ENCODE measurements at regions not wholly inside any gene's neighbourhood (a gene's known extent, or its start where the extent isn't known, plus 50 kb on each side); places are given as distances from the start of the nearest gene placed in this dataset.
"Not testable (repeated sequence)": the region's sequence is repeated elsewhere in the genome, so short reads cannot be mapped to it uniquely, and the experiment has no call there.

GRCh38 chr4:91729851-91730250 is 573.9 kb upstream of the GRID2 start:
- DNase-seq: no peak
- no peaks in the 10 kb centered on the region for H3K27me3 Mint-ChIP-seq (ENCODE audit: unreplicated experiment)
- no peak overlapping the region for H3K4me3 Mint-ChIP-seq (ENCODE audit: low read depth, unreplicated experiment)
- CTCF ChIA-PET: no interaction called here
- no peaks in the 10 kb centered on the region for H3K9me3 Mint-ChIP-seq (ENCODE audit: low read depth, unreplicated experiment)
- TF ChIP-seq CTCF (IDR thresholded peaks at IDR 0.05; ENCODE audit: unreplicated experiment): no peak
- intact Hi-C loops (cut with micrococcal nuclease; ENCODE audit: unreplicated experiment): loop anchor here (10.0 kb wide), 2 partner anchors 315 to 575 kb away; partner anchors contain the start of gene GRID2
- no peaks in the 10 kb centered on the region for H3K4me1 Mint-ChIP-seq (ENCODE audit: low read depth, unreplicated experiment)
- BruUV-seq (replicated peaks): no TSS peak
- no peak overlapping the region for H3K27ac Mint-ChIP-seq (ENCODE audit: unreplicated experiment)
- no peaks in the 10 kb centered on the region for H3K36me3 Mint-ChIP-seq (ENCODE audit: insufficient read depth, unreplicated experiment)

- BruUV-seq (replicated peaks): no TSS peak
- TF ChIP-seq CTCF (IDR thresholded peaks at IDR 0.05; ENCODE audit: unreplicated experiment): no peak
- Mint-ChIP-seq H3K4me3 (ENCODE audit: low read depth, unreplicated experiment) (no peak overlapping the region), H3K27me3 (ENCODE audit: unreplicated experiment) (no peaks in the 10 kb centered on the region), H3K9me3 (ENCODE audit: low read depth, unreplicated experiment) (no peaks in the 10 kb centered on the region), H3K4me1 (ENCODE audit: low read depth, unreplicated experiment) (no peaks in the 10 kb centered on the region), H3K36me3 (ENCODE audit: insufficient read depth, unreplicated experiment) (no peaks in the 10 kb centered on the region), H3K27ac (ENCODE audit: unreplicated experiment) (no peak overlapping the region)
- CTCF ChIA-PET: no interaction called here
- DNase-seq: no peak
- intact Hi-C loops (cut with micrococcal nuclease; ENCODE audit: unreplicated experiment): loop anchor here (10.0 kb wide), 2 partner anchors 310 to 570 kb away; partner anchors contain the start of gene GRID2
Measured at GRCh38 chr4:91734682-91735081, 569.1 kb upstream of the GRID2 start.

- CTCF ChIA-PET; H3K4me1 Mint-ChIP-seq (ENCODE audit: low read depth, unreplicated experiment); H3K36me3 Mint-ChIP-seq (ENCODE audit: insufficient read depth, unreplicated experiment); H3K9me3 Mint-ChIP-seq (ENCODE audit: low read depth, unreplicated experiment); BruUV-seq (replicated peaks); H3K27ac Mint-ChIP-seq (ENCODE audit: unreplicated experiment); H3K27me3 Mint-ChIP-seq (ENCODE audit: unreplicated experiment); DNase-seq; H3K4me3 Mint-ChIP-seq (ENCODE audit: low read depth, unreplicated experiment): not testable (repeated sequence)
- intact Hi-C loops (cut with micrococcal nuclease; ENCODE audit: unreplicated experiment): loop anchor here (10.0 kb wide), 2 partner anchors 306 to 566 kb away; partner anchors contain the start of gene GRID2
Measured at GRCh38 chr4:91738831-91739230, 564.9 kb upstream of the GRID2 start.

- H3K27me3 Mint-ChIP-seq (ENCODE audit: unreplicated experiment): no peaks in the 10 kb centered on the region
- intact Hi-C loops (cut with micrococcal nuclease; ENCODE audit: unreplicated experiment): no loop called here
- H3K36me3 Mint-ChIP-seq (ENCODE audit: insufficient read depth, unreplicated experiment): no peaks in the 10 kb centered on the region
- H3K27ac Mint-ChIP-seq (ENCODE audit: unreplicated experiment): no peak overlapping the region
- H3K4me1 Mint-ChIP-seq (ENCODE audit: low read depth, unreplicated experiment): no peaks in the 10 kb centered on the region
- no peak for DNase-seq
- no TSS peak for BruUV-seq (replicated peaks)
- TF ChIP-seq CTCF (IDR thresholded peaks at IDR 0.05; ENCODE audit: unreplicated experiment): no peak
- CTCF ChIA-PET: interaction anchor here (0.5 kb wide), 1 partner anchor 121 kb away, joined by 7 read pairs; no protein-coding TSS in a partner anchor
- no peak overlapping the region for H3K4me3 Mint-ChIP-seq (ENCODE audit: low read depth, unreplicated experiment)
- peaks cover 4% of the 10 kb centered on the region for H3K9me3 Mint-ChIP-seq (ENCODE audit: low read depth, unreplicated experiment)
Measured at GRCh38 chr4:91746551-91746950, 557.2 kb upstream of the GRID2 start.

- intact Hi-C loops (cut with micrococcal nuclease; ENCODE audit: unreplicated experiment): no loop called here
- no peak for TF ChIP-seq CTCF (IDR thresholded peaks at IDR 0.05; ENCODE audit: unreplicated experiment)
- H3K9me3 Mint-ChIP-seq (ENCODE audit: low read depth, unreplicated experiment): no peaks in the 10 kb centered on the region
- no peaks in the 10 kb centered on the region for H3K36me3 Mint-ChIP-seq (ENCODE audit: insufficient read depth, unreplicated experiment)
- no peak overlapping the region for H3K27ac Mint-ChIP-seq (ENCODE audit: unreplicated experiment)
- no peaks in the 10 kb centered on the region for H3K27me3 Mint-ChIP-seq (ENCODE audit: unreplicated experiment)
- H3K4me3 Mint-ChIP-seq (ENCODE audit: low read depth, unreplicated experiment): no peak overlapping the region
- no peaks in the 10 kb centered on the region for H3K4me1 Mint-ChIP-seq (ENCODE audit: low read depth, unreplicated experiment)
- no TSS peak for BruUV-seq (replicated peaks)
- DNase-seq: no peak
- CTCF ChIA-PET: no interaction called here
Measured at GRCh38 chr4:91751961-91752360, 551.8 kb upstream of the GRID2 start.

Data from Calu3 (cell line).